ENCODE measurements at regions not wholly inside any gene's neighbourhood (a gene's known extent, or its start where the extent isn't known, plus 50 kb on each side); places are given as distances from the start of the nearest gene placed in this dataset.
"Not testable (repeated sequence)": the region's sequence is repeated elsewhere in the genome, so short reads cannot be mapped to it uniquely, and the experiment has no call there.

DNA sequence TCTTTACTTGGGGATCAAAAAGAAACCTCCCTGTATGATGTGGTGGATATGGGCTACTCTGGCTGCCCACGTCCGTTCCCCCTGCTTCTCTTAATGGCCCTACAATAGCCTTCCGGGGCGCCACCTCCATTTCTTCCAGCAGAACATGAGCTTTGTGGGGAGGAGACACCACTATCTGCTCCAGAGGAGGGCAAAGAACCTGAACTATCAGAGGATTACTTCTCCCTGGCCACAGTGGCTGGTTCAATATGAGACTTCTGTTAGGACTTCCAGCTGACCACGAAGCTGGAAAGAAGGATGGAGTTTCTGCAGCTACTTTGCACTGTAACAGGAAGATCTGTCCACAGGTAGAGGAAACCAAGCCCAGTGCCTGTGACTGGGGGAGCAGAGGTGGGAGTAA, 72.8 kb downstream of the CLEC18A start:
- CTCF ChIA-PET (ENCODE audit: low intra/inter-chr PET ratio); POLR2A ChIA-PET; H3K9me3 ChIP-seq (replicated peaks; ENCODE audit: control insufficient read depth, insufficient read depth, low read depth, low read length); in situ Hi-C loops (cut with MboI); H3K4me1 ChIP-seq (replicated peaks in 1 of 2; ENCODE audit: control insufficient read depth in 2 of 2, insufficient read depth in 2 of 2, low read length in 2 of 2); DNase-seq (ENCODE audit: extremely low read depth in 1 of 4, low spot score in 3 of 4); H3K27ac ChIP-seq (ENCODE audit: extremely low read depth, low read depth, low read length); ATAC-seq; H3K4me2 ChIP-seq (ENCODE audit: insufficient read depth, low read length); H2AFZ ChIP-seq (ENCODE audit: low read depth, low read length); H3K27me3 ChIP-seq (ENCODE audit: control insufficient read depth in 2 of 2, insufficient read depth in 2 of 2, low read length in 2 of 2); H3K4me3 ChIP-seq; H3K79me2 ChIP-seq (ENCODE audit: control insufficient read depth, insufficient read depth, low read length); intact Hi-C loops (cut with micrococcal nuclease); H3K9ac ChIP-seq (ENCODE audit: insufficient read depth in 1 of 2, low read depth in 2 of 2, low read length in 2 of 2); H4K20me1 ChIP-seq (replicated peaks; ENCODE audit: control insufficient read depth, insufficient read depth, low read length); H3K9me1 ChIP-seq (ENCODE audit: control insufficient read depth, insufficient read depth, low read length); BruUV-seq (replicated peaks): not testable (repeated sequence)
- H3K36me3 ChIP-seq (ENCODE audit: control insufficient read depth, insufficient read depth, low read length): peaks cover 12% of the 10 kb centered on the region; the same call in 1 of the 3 replicates
- peak; percentile 70 for FAIRE-seq
- WGBS (ENCODE audit: insufficient coverage, low coverage, missing lambda C conversion rate): 90% methylated on average over 5 of the region's 5 CpGs

DNA sequence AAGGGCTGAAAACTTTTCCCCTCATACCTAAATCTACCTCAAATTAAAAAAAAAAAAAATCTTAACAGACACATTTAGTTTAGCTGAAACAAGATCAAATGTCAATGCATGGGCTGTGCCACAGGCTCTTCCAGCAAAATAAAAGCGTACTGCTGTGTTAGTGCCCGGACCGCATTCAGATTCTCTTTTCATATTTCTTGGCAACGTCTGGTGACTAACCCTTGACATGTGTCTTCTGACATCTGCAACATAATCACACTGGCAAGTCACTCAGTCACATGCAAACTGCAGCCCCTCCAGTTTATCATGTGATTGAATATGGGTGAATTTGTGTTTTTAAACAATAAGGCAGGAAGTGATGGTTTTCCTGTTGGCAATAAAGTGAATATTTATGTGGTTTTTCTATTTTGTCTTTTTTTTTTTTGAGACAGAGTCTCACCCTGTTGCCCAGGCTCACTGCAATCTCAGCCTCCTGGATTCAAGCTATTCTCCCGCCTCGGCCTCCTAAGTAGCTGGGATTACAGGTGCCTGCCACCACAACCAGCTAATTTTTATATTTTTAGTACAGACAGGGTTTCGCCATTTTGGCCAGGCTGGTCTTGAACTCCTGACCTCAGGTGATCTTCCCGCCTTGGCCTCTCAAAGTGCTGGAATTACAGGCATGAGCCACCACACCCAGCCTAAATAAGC, 75.2 kb downstream of the CLEC18A start:
- H4K20me1 ChIP-seq (replicated peaks; ENCODE audit: control insufficient read depth, insufficient read depth, low read length); CTCF ChIA-PET (ENCODE audit: low intra/inter-chr PET ratio); DNase-seq (ENCODE audit: extremely low read depth in 1 of 4, low spot score in 3 of 4); H3K4me2 ChIP-seq (ENCODE audit: insufficient read depth, low read length); H3K9ac ChIP-seq (ENCODE audit: insufficient read depth in 1 of 2, low read depth in 2 of 2, low read length in 2 of 2); H3K27ac ChIP-seq (ENCODE audit: extremely low read depth, low read depth, low read length); H3K4me1 ChIP-seq (replicated peaks in 1 of 2; ENCODE audit: control insufficient read depth in 2 of 2, insufficient read depth in 2 of 2, low read length in 2 of 2); H3K27me3 ChIP-seq (ENCODE audit: control insufficient read depth in 2 of 2, insufficient read depth in 2 of 2, low read length in 2 of 2); H3K79me2 ChIP-seq (ENCODE audit: control insufficient read depth, insufficient read depth, low read length); BruUV-seq (replicated peaks); H2AFZ ChIP-seq (ENCODE audit: low read depth, low read length); POLR2A ChIA-PET; H3K9me1 ChIP-seq (ENCODE audit: control insufficient read depth, insufficient read depth, low read length); H3K9me3 ChIP-seq (replicated peaks; ENCODE audit: control insufficient read depth, insufficient read depth, low read depth, low read length); intact Hi-C loops (cut with micrococcal nuclease); ATAC-seq; H3K4me3 ChIP-seq; in situ Hi-C loops (cut with MboI): not testable (repeated sequence)
- FAIRE-seq: peak; percentile 59
- WGBS (ENCODE audit: insufficient coverage, low coverage, missing lambda C conversion rate): 94% methylated on average over 8 of the region's 8 CpGs
- peaks cover 12% of the 10 kb centered on the region; the same call in 1 of the 3 replicates for H3K36me3 ChIP-seq (ENCODE audit: control insufficient read depth, insufficient read depth, low read length)

DNA sequence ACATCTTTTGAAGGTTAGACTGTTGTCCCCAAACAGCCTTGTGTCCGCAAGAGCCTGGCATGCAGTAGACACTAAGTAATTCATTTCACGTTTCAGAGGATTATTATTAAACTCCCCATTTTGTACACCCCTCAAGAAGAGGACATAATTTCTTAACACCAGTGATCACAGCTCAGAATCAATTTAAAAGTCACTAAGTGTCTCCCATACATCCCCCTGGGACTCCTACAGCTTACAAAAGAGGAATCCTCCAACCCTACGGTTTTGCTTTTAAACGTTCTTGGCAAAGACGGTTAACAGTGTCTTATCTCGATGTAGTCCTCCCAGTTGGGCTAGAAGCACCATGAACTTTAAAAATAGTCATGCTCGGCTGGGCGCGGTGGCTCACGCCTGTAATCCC, 81.2 kb upstream of the PDPR start:
- H3K27ac ChIP-seq (ENCODE audit: extremely low read depth, low read depth, low read length); H2AFZ ChIP-seq (ENCODE audit: low read depth, low read length); H3K9ac ChIP-seq (ENCODE audit: insufficient read depth in 1 of 2, low read depth in 2 of 2, low read length in 2 of 2); H3K36me3 ChIP-seq (ENCODE audit: control insufficient read depth, insufficient read depth, low read length); H3K79me2 ChIP-seq (ENCODE audit: control insufficient read depth, insufficient read depth, low read length); H3K4me2 ChIP-seq (ENCODE audit: insufficient read depth, low read length); ATAC-seq; H3K4me3 ChIP-seq; FAIRE-seq; H3K9me1 ChIP-seq (ENCODE audit: control insufficient read depth, insufficient read depth, low read length); intact Hi-C loops (cut with micrococcal nuclease); H3K4me1 ChIP-seq (replicated peaks in 1 of 2; ENCODE audit: control insufficient read depth in 2 of 2, insufficient read depth in 2 of 2, low read length in 2 of 2); in situ Hi-C loops (cut with MboI); BruUV-seq (replicated peaks); DNase-seq (ENCODE audit: extremely low read depth in 1 of 4, low spot score in 3 of 4); H4K20me1 ChIP-seq (replicated peaks; ENCODE audit: control insufficient read depth, insufficient read depth, low read length); POLR2A ChIA-PET; H3K9me3 ChIP-seq (replicated peaks; ENCODE audit: control insufficient read depth, insufficient read depth, low read depth, low read length); H3K27me3 ChIP-seq (ENCODE audit: control insufficient read depth in 2 of 2, insufficient read depth in 2 of 2, low read length in 2 of 2); CTCF ChIA-PET (ENCODE audit: low intra/inter-chr PET ratio): not testable (repeated sequence)
- WGBS (ENCODE audit: insufficient coverage, low coverage, missing lambda C conversion rate): 80% methylated on average over 10 of the region's 10 CpGs

DNA sequence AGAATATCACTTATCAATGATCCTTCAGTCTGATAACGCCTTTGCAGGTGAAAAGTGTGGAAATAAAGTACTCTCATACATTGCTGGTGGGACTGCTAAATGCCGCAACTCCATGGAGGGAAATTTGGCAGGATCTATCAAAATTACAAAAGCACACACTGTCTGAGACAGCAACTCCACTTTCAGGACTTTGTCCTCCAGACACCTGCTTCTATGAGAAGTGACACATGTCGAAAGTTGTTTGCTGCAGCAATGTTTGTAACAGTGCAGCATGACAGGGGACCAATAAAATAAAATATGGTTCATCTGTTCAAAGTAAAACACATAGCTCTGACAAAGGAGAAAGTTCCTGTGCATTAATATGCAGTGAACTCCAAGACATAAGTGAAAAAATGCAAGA, 76.2 kb upstream of the PDPR start:
- H3K9ac ChIP-seq (ENCODE audit: insufficient read depth in 1 of 2, low read depth in 2 of 2, low read length in 2 of 2); H3K79me2 ChIP-seq (ENCODE audit: control insufficient read depth, insufficient read depth, low read length); H3K4me2 ChIP-seq (ENCODE audit: insufficient read depth, low read length); H3K36me3 ChIP-seq (ENCODE audit: control insufficient read depth, insufficient read depth, low read length); H3K9me3 ChIP-seq (replicated peaks; ENCODE audit: control insufficient read depth, insufficient read depth, low read depth, low read length); DNase-seq (ENCODE audit: extremely low read depth in 1 of 4, low spot score in 3 of 4); BruUV-seq (replicated peaks); ATAC-seq; CTCF ChIA-PET (ENCODE audit: low intra/inter-chr PET ratio); H3K27me3 ChIP-seq (ENCODE audit: control insufficient read depth in 2 of 2, insufficient read depth in 2 of 2, low read length in 2 of 2); H3K9me1 ChIP-seq (ENCODE audit: control insufficient read depth, insufficient read depth, low read length); H3K4me3 ChIP-seq; in situ Hi-C loops (cut with MboI); intact Hi-C loops (cut with micrococcal nuclease); H3K27ac ChIP-seq (ENCODE audit: extremely low read depth, low read depth, low read length); H2AFZ ChIP-seq (ENCODE audit: low read depth, low read length); H3K4me1 ChIP-seq (replicated peaks in 1 of 2; ENCODE audit: control insufficient read depth in 2 of 2, insufficient read depth in 2 of 2, low read length in 2 of 2); H4K20me1 ChIP-seq (replicated peaks; ENCODE audit: control insufficient read depth, insufficient read depth, low read length); POLR2A ChIA-PET: not testable (repeated sequence)
- 83% methylated on average over 1 of the region's 3 CpGs for WGBS (ENCODE audit: insufficient coverage, low coverage, missing lambda C conversion rate)
- peak; percentile 51 for FAIRE-seq

Measured in K562 (cell line).